ENCODE measurements at regions not wholly inside any gene's neighbourhood (a gene's known extent, or its start where the extent isn't known, plus 50 kb on each side); places are given as distances from the start of the nearest gene placed in this dataset.

DNA sequence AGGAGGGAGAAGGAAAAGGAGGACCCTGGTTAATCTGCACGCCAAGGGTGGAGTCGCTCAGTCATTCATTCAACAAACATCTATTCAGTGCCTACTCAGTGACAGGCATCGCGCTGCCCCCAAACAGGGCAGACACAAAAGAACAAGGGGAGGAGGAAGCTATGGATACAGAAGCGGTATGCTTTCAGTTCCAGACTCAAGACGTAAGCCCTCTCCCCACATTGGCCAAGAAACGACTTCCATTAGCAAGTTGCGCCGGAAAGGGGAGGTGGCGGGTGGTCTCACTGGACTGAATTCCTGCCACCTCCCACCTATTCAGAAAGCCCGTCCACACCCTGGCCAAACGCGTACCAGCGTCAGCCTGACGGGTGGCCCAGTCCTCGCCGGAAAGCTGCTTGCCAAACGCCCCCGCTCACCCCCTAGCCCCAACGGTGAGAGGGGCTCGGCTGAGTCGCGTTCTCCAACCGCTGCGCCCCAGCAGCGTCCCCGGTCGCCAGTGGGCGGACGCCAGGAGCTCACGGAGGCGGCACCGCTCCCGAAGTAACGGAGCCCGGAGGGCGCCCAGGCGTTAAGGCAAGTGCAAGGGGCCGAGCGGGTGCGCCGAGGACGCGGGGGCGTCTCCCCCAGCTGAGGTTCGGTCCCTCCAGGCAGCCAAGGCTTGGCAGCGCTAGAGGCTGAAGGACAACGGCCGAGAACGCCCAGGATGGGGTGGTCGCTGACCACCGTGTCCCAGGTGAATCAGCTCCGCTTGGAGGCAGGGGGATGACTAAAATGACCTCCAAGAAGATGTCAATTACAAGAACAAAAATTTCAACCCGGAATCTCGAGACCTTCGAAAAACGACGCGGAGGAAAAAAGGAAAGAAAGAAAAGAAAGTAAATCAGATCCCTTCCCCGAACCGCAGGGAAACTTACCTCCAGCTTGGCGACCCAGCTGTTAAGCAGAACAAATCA lies 470.7 kb downstream of the SOX9 start:
- DNase-seq: peak in 1 of 2 donors; percentile 15

DNA sequence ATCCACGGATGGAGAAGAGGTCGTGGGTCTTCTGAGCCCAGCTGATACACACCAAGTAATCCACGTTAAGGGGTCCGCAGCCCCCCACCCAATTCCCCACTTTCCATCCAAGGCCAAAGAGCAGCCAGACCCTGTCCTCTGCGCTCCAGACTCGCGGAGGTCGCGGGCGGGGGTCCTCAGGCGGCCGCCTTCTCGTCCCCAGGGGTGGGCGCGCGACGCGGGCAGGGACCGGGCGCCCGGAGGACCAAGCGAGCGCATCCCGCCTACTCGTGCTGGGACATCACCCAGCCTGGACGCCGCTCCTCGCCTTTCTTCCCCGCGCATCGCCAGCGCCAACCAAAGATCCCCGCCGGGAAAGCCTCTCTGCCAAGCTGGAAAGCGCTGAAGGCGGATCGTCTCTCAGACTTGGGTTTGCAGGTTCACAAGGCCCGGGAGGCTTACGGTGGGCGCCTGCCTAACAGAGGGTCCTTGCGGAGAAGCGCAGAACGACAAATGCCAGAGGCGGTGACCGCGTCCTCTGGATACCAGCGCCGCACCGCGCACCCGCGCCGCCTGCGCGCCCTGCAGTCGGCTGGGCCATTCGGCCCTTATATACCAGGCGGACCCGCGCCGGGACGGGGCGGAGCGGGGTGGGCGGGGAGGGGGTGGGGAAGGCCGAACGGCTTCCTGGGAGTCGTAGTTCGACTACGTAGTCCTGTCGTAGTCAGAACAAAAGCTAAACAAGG lies 471.6 kb downstream of the SOX9 start:
- DNase-seq: peak; percentile 56 to 64

DNA sequence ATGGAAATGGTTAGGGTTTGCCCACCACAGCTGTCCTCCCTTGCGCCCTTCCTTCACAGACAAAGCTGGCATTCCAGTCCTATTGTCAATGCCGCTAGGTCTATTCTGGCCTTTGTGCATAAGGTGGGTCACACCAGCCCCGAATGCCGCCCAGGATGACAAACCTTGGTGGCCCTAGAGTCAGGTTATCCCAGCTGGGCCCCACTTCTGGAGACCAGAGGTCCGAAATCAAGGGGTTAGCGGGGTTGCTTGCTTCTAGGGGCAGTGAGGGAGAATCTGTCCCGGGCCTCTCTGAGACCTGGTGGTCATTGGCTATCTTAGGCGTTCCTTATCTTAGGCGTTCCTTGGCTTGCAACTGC lies 472.1 kb downstream of the SOX9 start:
- DNase-seq: no peak

DNA sequence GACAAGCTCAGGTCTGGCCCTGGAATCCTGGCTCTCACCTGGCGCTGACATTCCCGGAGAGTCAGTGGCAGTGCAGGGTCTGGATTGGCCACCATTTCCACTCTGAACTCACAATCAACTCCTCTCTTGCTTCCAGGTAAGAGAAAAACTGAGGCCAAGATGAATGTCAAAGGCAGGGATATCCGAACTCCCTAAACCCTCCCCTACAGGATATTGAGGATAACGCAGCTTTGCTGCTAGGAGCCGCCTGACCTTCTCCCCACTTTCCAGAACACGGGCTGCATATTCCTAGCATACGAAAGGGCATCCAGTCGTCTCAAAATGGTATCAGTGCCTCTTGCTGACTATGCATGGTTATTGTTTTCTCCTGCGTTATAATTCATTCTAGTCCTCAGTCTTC lies 473.4 kb downstream of the SOX9 start:
- DNase-seq: no peak

Data from stimulated activated CD4-positive, alpha-beta T cell treated with anti-CD3 and anti-CD28 coated beads, Interleukin-2, amount 100 ng/mL, for 24 hours (primary cell).